ENCODE measurements at regions not wholly inside any gene's neighbourhood (a gene's known extent, or its start where the extent isn't known, plus 50 kb on each side); places are given as distances from the start of the nearest gene placed in this dataset.
A peak's percentile ranks its signal among the peaks of the same experiment; 100 is the strongest.
"Not testable (repeated sequence)": the region's sequence is repeated elsewhere in the genome, so short reads cannot be mapped to it uniquely, and the experiment has no call there.

GRCh38 chr12:5166976-5167375 lies 123.3 kb downstream of the KCNA5 start:
- peak; percentile 70 for DNase-seq

GRCh38 chr12:5168148-5168547 lies 124.5 kb downstream of the KCNA5 start:
- no peak for DNase-seq

GRCh38 chr12:5170844-5171243 lies 127.2 kb downstream of the KCNA5 start:
- no peak for DNase-seq

GRCh38 chr12:5171701-5172100 lies 128.0 kb downstream of the KCNA5 start:
- DNase-seq, result peak; percentile 34

DNA sequence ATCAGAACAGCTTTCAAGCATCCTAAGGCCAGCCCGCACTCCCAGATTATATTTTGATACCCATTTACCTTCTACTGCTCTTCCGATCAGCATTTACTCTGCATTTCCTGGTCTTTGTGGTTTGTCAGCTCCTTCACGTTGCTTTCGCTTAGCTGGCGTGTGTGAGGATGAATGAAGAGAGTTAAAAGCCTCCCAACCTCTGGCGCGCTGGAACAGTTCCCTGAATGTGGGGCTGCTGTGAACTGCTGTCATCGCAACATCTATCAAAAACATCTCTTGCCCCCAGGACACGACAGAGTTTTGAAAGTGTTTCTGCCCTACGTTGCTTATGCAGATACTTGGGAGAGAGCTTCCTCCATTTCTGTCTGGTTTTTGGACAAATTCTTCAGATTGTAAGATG lies 129.2 kb downstream of the KCNA5 start:
- DNase-seq, result no peak

GRCh38 chr12:5173511-5174011 lies 129.9 kb downstream of the KCNA5 start:
- no peak for DNase-seq

DNA sequence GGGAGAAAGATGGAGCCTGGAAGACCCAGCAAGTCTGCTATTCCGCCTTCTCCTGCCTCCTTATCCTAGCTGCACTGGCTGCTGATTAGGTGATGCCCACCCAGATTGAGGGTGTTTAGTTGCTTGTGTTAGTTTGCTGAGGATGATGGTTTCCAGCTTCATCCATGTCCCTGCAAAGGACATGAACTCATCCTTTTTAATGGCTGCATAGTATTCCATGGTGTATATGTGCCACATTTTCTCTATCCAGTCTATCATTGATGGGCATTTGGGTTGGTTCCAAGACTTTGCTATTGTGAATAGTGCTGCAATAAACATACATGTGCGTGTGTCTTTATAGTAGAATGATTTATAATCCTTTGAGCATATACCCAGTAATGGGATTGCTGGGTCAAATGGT lies 131.7 kb downstream of the KCNA5 start:
- not testable (repeated sequence) for DNase-seq

- DNase-seq, result no peak
These were observed 132.4 kb downstream of the KCNA5 start for GRCh38 chr12:5176036-5176435.

DNA sequence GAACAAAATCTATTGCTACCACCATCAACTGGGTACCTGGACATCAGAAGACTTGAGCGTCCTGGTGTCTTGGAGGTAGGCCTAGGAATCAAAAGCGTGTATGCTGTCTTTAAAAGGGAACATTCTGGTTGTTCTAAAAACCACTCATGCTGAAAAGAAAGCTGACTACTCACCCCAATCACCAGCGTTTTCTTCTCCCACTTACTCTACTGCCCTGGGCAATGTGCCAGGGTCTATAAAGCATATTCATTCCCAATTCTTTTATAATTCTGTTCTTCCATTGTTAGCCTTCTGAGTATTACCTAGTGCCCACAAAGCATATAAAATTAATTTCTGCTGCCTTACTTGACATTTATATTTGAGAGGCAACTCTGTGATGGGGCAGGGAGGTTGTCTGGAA lies 133.4 kb downstream of the KCNA5 start:
- peak; percentile 23 for DNase-seq

- no peak for DNase-seq
These were observed 134.1 kb downstream of the KCNA5 start for GRCh38 chr12:5177731-5178130.

DNA sequence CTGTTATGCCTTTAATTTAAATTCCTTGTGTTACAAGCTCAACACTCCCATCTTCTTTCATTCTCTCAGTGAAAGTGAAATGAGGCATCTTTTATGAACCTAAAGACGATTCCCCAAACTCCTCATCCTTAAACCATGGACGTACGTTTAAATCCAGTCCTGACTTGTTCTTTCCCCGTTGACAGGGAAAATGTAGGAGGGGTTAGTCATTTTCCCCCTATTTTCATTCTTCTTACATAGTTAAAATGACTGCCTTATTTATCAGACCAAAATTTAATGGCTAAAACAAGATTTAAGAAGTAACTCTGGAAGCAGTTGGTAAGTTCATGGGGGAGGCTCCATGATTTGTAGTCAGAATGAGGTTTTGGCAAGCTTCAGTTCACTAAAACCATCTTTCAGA lies 134.9 kb downstream of the KCNA5 start:
- DNase-seq, result no peak

DNA sequence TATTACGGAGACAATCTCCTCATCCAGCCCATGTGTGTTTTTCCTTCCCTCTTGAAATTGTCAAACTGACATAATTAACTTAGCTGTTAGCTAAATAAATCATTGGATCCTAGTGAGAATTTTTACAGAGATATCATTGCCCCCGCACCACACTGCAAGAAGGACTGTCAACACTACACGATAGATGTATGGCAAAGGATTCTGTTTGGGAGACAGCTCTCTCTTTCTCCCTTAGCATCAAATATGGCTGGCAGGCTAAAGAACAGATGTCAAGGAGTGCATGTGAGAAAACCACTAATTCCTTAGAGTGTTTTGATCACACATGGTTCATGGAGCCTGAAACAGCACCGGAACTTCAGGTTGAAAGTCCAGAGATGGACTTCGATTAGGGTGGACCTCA lies 136.8 kb downstream of the KCNA5 start:
- DNase-seq, result no peak

DNA sequence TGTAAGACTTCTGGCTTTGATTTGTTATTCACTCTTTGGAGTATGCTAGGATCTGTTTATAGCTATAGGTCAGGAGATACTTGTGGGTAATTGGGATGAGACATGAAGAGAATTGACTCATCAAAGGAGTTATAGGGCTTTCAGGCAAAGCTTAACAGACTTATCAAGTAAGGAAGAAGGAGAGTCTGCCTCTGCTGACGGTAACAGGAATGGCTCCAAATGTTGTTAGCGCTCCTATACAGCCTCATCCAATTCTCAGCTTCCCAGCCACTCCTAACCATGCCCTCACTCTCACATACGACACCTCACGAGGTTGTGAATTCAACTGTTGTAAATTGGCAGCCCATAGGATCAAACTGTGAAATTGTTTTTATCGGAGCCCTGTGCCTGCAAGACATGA lies 140.5 kb downstream of the KCNA5 start:
- DNase-seq, result no peak

DNA sequence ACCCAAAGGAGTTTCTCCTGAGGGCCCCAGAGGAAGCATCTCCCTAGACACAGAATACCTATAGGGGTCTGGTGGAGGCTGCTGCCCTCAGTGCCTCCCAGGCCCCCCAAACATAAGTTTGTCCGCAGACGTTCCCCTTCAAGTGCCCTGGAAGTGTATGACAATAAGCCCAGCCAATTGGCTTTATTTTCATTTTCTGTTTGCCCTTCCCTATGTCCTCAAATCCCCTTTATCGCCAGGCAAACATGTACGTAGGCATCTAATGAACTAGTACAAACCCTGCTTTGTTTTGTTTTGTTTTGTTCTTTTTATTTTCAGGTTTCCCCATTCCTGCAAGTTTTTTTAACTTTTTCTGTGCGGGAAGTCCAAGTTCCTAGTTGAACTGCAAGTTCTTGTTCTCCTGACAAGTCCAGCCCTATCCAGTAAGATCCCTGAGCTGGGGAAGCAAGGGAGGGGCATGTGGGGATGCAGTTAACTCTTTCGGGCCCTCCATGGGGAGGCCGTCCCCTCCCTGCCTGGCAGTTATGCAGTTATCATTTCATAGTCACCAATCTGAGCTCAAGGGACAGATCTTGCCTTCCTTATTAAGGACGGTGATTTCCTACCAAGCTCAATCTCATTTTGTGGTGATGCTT lies 141.9 kb downstream of the KCNA5 start:
- no peak for DNase-seq

DNA sequence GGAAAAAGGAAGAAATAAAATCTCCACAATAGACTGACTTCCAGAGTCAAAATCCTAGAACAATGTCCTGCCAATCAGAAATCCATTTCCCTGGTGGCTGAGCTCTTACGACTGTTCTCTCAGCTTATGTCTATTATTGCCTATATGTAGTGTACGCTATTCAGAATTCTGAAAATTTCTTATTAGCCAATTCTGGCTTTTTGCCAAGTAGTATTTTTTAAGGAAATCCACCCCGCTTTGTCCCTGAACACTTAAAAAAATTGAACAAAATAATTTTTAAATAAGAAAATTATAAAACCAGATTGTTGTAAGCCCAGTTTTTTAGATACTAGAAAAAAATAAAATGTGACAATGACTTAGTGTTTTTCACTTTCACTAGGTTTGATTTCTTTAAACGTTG lies 143.0 kb downstream of the KCNA5 start:
- no peak for DNase-seq

DNA sequence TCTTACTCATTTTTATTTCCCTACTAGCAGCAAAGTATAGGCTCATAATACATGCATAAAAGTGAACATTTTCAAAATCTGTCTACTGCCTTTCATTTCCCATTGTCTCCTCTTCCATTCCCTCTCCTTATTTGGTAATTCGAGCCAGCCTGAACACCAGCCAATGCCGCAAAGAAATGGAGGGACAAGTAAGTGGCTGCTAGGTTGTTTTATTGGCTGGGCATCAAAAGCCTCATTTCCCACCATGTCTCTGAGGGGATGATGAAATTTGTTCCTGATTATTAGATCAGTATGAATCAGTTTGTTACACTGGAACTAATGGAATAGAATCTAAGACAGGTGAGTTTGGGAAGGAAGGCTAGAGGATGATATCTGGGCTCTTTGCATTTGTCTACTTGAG lies 143.5 kb downstream of the KCNA5 start:
- no peak for DNase-seq

- DNase-seq, result no peak
These were observed 144.8 kb downstream of the KCNA5 start for GRCh38 chr12:5188472-5188871.

DNA sequence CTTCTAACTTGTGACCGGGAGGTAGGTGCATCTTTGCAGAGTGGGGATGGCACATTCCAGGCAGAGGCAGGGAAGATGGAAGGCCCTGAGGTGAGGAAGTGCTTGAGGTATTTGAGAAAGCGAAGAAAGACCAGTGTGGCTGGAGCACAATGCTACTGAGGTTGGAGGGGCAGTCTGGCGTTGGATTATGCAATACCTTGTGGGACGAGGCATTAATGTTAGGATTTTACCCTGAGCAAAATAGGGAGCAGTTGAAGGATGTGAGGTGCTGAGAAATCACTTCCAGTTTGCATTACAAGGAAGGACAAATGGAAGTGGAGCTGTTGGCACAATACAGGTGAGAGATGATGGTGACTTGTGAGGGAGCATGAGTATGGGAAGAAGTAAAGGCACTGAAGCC lies 145.5 kb downstream of the KCNA5 start:
- DNase-seq, result no peak

GRCh38 chr12:5191803-5192538 lies 148.3 kb downstream of the KCNA5 start:
- DNase-seq, result no peak

DNA sequence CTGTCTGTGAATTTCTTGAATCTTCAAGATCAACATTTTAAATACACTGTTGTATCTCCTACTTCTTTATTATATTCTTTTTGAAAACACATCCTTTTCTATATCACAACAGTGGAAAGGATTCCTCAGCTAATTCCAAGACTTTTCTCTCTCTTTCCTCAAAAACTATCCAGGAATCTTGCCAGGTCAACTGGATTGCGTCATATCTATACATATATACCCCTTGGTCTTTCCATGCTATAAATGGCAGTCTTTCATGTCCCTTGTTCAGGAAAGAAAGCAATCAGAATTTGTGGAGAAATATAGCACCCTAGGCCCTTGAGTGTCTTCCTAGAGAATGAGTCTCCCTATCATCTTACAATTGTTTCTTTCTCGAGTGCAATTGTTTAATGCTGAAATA lies 149.0 kb downstream of the KCNA5 start:
- no peak for DNase-seq

DNA sequence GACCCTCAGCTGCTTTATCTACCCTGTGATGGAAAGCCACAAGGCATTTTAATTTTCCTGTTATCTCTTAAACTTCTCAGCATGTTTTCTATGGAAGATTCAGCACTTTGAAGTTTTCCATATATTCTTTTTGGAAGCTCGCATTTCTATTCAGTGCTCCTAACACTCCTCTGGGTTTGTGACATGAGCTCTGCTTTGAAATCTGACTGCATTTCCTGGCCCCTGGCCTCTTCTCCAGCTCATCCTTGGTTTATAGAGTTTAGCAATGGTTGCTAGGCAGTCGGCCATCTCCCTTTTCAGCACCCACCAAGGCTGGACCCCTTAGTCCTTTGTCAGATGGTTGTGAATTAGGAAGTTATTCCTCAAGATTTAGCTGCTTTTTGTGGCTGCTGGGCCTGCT lies 150.6 kb downstream of the KCNA5 start:
- no peak for DNase-seq

- DNase-seq, result no peak
These were observed 151.6 kb downstream of the KCNA5 start for GRCh38 chr12:5195244-5195643.

GRCh38 chr12:5195691-5196090 lies 152.0 kb downstream of the KCNA5 start:
- no peak for DNase-seq

DNA sequence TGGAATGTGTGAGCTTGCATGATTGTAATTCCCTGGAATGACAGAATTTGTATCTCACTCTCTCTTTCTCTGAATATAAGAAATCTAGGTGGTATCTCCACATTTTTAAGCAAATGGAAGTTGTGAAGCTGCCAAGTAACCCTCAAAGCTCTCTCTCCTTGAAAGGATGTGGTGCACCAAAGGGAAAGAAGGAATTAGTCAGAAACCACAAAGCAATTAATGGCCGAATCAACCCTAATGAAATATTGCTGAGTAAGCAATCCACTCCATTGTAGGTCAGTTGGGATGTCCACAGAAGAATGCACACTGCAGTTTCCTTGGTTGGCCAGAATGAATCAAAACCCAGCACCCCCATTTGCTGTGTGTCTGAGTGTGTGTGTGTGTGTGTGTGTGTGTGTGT lies 153.5 kb downstream of the KCNA5 start:
- no peak for DNase-seq

GRCh38 chr12:5197656-5198055 lies 154.0 kb downstream of the KCNA5 start:
- DNase-seq, result no peak
